ENCODE measurements at regions not wholly inside any gene's neighbourhood (a gene's known extent, or its start where the extent isn't known, plus 50 kb on each side); places are given as distances from the start of the nearest gene placed in this dataset.

DNA sequence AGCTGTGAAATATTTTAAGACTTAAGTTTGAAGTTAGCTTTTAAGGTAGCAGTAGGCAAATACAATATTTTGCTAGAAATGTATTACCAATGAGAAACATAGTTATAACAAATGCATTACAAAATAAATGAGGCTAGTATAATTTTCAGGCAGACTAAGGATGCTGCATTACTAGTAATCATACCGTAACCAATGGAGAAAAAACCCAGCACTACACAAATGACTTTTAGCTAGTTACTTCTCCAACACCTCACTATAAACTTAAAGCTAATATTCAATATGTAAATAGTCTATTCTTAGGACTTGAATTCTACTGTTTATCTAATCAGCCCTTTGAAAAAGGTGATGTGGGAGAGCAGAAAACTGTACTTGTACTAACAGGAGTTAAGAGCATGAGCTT, 285.3 kb upstream of the KLF14 start:
- TF ChIP-seq, protein P1, sequence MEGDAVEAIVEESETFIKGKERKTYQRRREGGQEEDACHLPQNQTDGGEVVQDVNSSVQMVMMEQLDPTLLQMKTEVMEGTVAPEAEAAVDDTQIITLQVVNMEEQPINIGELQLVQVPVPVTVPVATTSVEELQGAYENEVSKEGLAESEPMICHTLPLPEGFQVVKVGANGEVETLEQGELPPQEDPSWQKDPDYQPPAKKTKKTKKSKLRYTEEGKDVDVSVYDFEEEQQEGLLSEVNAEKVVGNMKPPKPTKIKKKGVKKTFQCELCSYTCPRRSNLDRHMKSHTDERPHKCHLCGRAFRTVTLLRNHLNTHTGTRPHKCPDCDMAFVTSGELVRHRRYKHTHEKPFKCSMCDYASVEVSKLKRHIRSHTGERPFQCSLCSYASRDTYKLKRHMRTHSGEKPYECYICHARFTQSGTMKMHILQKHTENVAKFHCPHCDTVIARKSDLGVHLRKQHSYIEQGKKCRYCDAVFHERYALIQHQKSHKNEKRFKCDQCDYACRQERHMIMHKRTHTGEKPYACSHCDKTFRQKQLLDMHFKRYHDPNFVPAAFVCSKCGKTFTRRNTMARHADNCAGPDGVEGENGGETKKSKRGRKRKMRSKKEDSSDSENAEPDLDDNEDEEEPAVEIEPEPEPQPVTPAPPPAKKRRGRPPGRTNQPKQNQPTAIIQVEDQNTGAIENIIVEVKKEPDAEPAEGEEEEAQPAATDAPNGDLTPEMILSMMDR (IDR thresholded peaks at IDR 0.05; ENCODE audit: extremely low read depth, missing control alignments) = no peak

DNA sequence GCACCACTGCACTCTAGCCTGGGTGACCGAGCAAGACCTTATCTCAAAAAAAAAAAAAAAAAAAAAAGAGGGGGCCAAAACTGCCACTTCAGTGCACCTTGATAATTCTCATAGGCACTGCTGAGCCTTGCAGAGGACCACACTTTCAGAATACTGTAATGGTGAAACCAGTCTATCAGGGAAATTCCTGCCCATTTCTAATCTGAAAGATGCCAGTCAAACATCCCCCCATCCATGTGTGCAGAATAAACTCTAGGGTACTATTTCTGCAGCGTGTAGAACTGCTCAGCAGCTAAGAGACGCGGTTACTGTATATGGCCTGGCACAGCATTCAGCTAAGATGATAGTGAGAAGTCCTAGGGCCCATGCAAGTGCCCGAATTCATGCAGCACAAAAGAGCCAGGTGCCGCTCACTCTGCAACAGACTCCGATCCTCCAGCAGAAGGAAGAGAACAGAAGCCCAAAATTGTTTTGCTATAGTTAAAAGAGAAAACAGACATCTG, 286.8 kb upstream of the KLF14 start:
- TF ChIP-seq, protein P1 (IDR thresholded peaks at IDR 0.05; ENCODE audit: extremely low read depth, missing control alignments) = no peak
- DNase-seq (ENCODE audit: low spot score) = no peak

More for the DNA sequence above, 285.3 kb upstream of the KLF14 start:
- DNase-seq (ENCODE audit: low spot score) = no peak

DNA sequence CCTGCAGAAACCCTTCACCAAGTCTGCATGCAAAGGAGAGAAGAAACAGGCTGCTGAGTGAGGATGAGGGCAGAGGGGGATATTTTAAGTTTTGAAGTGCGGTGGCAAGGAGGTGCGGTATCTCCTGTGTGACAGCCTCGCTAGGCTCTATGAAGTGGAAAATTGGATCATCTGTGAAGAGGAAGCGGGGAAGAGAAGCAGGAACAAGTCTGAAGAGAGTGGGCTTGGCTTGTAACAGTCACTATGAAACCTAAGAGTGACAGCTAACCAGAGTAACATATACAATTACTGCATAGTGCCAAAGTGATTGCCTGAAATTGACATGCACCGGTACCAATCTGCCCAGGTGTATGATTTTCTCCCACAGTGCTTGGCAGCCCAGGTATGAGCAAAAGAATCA, 287.5 kb upstream of the KLF14 start:
- DNase-seq (ENCODE audit: low spot score) = no peak
- TF ChIP-seq, protein P1 (IDR thresholded peaks at IDR 0.05; ENCODE audit: extremely low read depth, missing control alignments) = no peak

DNA sequence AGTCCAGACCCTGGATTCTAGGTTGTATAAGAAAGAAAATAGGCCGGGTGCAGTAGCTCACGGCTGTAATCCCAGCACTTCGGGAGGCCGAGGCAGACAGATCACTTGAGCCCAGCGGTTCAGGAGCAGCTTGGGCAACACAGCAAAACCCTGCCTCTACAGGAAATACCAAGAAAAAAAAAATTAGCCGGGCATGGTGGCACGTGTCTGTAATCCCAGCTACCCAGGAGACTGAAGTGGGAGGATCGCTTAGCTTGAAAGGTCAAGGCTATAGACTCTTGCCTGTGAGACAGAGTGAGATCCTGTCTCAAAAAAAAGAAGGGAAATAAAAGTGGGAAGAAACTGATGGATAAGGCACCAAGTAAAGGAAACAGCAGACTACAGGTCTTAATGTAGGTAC, 287.9 kb upstream of the KLF14 start:
- TF ChIP-seq, protein P1 (IDR thresholded peaks at IDR 0.05; ENCODE audit: extremely low read depth, missing control alignments) = no peak
- no peak for DNase-seq (ENCODE audit: low spot score)

DNA sequence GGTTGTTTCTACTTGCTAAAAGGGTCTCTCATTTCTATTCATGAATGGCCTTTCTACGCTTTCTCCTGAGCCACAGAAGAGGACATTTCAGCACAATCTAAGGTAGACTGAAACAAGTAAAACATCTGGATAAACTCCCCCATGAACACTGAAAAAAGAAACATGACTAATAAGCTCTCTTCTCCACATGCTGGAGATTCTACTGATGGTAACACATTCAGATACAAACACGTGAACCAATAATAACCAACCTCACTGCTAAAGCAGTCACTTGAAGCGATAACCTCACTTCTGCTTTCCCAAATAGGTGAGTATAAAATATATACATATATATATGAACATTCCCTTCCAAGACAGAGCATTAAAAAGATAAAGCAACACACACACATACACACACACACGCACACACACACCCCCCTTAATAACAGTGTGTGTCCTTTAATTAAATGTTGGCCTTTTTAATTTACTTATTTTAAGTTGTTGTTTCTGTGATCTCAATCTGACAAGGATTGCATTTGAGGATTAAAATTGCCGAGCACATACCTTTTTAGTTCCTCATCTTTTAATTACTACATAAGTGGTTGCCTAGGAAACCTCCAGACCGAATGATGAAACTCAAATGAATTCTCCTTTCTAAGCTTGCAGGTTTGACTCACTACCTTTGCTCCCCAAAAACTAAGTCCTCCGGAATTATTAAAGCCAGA, 292.4 kb upstream of the KLF14 start:
- TF ChIP-seq, protein P1 (IDR thresholded peaks at IDR 0.05; ENCODE audit: extremely low read depth, missing control alignments) = no peak
- DNase-seq (ENCODE audit: low spot score) = no peak

DNA sequence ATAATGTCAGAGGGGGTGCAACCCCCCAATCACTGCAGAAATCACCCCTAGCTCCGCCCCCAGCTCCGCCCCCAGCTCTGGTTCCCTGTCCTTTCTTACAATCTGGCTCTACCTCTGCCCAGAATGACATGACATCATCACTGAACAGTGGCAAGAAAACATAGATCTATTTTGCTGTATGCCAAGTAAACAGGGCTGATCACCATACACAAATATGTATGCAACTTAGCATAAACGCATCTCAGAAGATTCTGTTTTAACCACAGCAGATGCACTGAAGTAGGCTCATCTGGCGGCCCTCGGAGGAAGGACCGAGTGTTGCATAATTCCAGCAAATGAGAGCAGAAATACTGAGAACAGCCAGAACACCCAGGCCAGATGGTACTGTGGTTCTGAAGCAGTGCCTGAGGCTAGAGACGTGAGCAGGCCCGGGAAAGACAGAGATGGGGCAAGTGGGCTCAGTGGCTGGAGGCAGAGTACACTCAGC, 293.3 kb upstream of the KLF14 start:
- no peak for DNase-seq (ENCODE audit: low spot score)
- TF ChIP-seq, protein P1 (IDR thresholded peaks at IDR 0.05; ENCODE audit: extremely low read depth, missing control alignments) = no peak

DNA sequence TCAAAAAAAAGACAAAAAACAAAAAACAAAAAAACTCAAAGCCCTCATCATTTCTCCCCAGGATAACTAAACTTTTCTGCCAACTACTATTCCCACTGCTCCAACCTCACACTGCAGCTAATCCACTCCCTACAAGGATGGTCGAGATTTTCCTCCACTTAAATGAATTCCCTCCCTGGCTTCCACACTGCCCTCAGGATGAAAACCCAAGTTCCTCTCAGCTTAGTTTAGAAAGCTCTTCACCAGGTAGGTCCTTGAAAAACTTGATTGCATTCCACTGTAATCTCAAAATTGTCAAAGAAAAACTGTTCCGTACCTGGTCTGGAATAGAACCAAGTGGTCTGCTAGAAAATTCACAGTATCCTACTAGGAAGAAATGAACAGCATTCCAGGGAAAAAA, 294.3 kb upstream of the KLF14 start:
- DNase-seq (ENCODE audit: low spot score) = no peak

More for the DNA sequence above, 294.3 kb upstream of the KLF14 start:
- TF ChIP-seq, protein P1 (IDR thresholded peaks at IDR 0.05; ENCODE audit: extremely low read depth, missing control alignments) = no peak

All from GM20000 (cell line).